Suprapubic skin (tissue), 3 donors: ENCODE measurements at regions not wholly inside any gene's neighbourhood (a gene's known extent, or its start where the extent isn't known, plus 50 kb on each side); places are given as distances from the start of the nearest gene placed in this dataset.

ENCODE experiments used
- POLR2AphosphoS5 ChIP-seq, 3 donors: sonication (generic); formaldehyde crosslinking; IDR thresholded peaks; one replicate each; pipeline ENCODE4 v1.6.1; 2017; ENCODE audit warnings: antibody characterized with exemption in 3 of 3
- TF ChIP-seq, protein P1 (sequence below), 2 donors: fragments of 200-600 bp in 1 of 2; fragments of 450-650 bp in 1 of 2; sonication (generic) in 1 of 2; IDR thresholded peaks; one replicate each; pipeline ENCODE4 v1.5.1; 2016 to 2019; ENCODE audit warnings: antibody characterized with exemption in 2 of 2, mild to moderate bottlenecking in 1 of 2, moderate library complexity in 1 of 2

DNA sequence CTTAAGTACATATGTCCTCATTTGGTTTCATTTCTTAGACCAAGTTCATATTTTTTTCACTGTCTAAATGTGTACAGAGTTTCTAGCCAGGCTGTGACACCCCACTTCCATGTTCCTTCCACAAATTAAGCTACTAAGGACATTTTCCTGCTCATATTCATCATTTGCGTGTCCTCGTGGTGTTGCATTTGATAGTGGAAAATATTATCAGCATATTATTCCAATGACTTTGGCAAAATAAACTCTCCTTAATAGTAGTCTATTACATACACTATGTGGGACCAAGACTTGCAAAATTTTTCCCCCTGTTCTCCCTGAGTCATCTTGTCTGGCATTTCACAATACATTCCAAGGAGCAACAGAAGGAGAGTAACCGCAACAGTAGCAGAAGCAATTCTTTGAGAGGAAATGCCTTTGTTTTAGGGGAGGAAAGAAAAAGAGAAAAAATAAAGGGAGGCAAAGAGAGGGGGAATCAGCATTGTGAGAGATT lies 599.2 kb downstream of the COL12A1 start:
- TF ChIP-seq, protein P1, sequence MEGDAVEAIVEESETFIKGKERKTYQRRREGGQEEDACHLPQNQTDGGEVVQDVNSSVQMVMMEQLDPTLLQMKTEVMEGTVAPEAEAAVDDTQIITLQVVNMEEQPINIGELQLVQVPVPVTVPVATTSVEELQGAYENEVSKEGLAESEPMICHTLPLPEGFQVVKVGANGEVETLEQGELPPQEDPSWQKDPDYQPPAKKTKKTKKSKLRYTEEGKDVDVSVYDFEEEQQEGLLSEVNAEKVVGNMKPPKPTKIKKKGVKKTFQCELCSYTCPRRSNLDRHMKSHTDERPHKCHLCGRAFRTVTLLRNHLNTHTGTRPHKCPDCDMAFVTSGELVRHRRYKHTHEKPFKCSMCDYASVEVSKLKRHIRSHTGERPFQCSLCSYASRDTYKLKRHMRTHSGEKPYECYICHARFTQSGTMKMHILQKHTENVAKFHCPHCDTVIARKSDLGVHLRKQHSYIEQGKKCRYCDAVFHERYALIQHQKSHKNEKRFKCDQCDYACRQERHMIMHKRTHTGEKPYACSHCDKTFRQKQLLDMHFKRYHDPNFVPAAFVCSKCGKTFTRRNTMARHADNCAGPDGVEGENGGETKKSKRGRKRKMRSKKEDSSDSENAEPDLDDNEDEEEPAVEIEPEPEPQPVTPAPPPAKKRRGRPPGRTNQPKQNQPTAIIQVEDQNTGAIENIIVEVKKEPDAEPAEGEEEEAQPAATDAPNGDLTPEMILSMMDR (IDR thresholded peaks at IDR 0.05) = no peak
- TF ChIP-seq POLR2AphosphoS5 (IDR thresholded peaks at IDR 0.05) = peak in 2 of 3 donors; percentile 61 to 85
